ENCODE measurements at regions not wholly inside any gene's neighbourhood (a gene's known extent, or its start where the extent isn't known, plus 50 kb on each side); places are given as distances from the start of the nearest gene placed in this dataset.

- no peak for TF ChIP-seq CTCF (IDR thresholded peaks at IDR 0.05; ENCODE audit: low read depth, low read length)
- Histone ChIP-seq H3K9me3 (ENCODE audit: control insufficient read depth, insufficient read depth, low read length) (peaks cover 7% of the 10 kb centered on the region; the same call in 1 of the 2 replicates), H3K4me3 (ENCODE audit: low read depth, low read length) (no peak overlapping the region), H3K27me3 (ENCODE audit: control insufficient read depth, insufficient read depth, low read length) (no peaks in the 10 kb centered on the region), H3K27ac (ENCODE audit: low read depth, low read length) (no peak overlapping the region)
- POLR2A ChIA-PET = no interaction called here
- DNase-seq (ENCODE audit: low read depth, low spot score) = no peak
- CTCF ChIA-PET = no interaction called here
Measured at GRCh38 chr20:21971436-21971835, 266.0 kb downstream of the PAX1 start.

- no peak overlapping the region for H3K4me3 ChIP-seq (ENCODE audit: low read depth, low read length)
- no peak for TF ChIP-seq CTCF (IDR thresholded peaks at IDR 0.05; ENCODE audit: low read depth, low read length)
- no peak overlapping the region for H3K27ac ChIP-seq (ENCODE audit: low read depth, low read length)
- ChIA-PET CTCF (no interaction called here), POLR2A (no interaction called here)
- H3K9me3 ChIP-seq (ENCODE audit: control insufficient read depth, insufficient read depth, low read length) = peaks cover 4% of the 10 kb centered on the region; the same call in 1 of the 2 replicates
- DNase-seq (ENCODE audit: low read depth, low spot score) = no peak
- H3K27me3 ChIP-seq (ENCODE audit: control insufficient read depth, insufficient read depth, low read length) = no peaks in the 10 kb centered on the region
Measured at GRCh38 chr20:21968486-21968885, 263.0 kb downstream of the PAX1 start.

DNA sequence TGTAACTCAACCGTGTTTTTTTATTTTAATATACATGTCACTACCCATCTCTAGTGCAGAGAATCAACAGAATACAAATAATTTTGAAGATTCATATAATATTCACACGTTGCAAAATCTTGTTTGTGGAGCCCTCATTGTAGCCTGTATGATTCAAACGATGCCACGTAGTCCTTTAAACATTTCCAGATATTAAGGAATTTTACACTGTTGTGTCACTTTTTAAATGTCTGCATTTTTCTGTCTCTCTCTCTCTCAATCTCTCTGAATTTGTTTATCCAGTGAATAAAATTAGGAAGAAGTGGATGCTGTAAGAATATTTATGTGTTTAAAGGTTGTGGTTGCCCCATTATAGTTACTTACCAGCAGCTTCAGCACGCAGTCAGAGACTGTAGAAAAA, 262.0 kb downstream of the PAX1 start:
- ChIA-PET CTCF (no interaction called here), POLR2A (no interaction called here)
- Histone ChIP-seq H3K27me3 (ENCODE audit: control insufficient read depth, insufficient read depth, low read length) (no peaks in the 10 kb centered on the region), H3K27ac (ENCODE audit: low read depth, low read length) (no peak overlapping the region), H3K4me3 (ENCODE audit: low read depth, low read length) (no peak overlapping the region), H3K9me3 (ENCODE audit: control insufficient read depth, insufficient read depth, low read length) (no peaks in the 10 kb centered on the region)
- TF ChIP-seq CTCF (IDR thresholded peaks at IDR 0.05; ENCODE audit: low read depth, low read length) = no peak
- DNase-seq (ENCODE audit: low read depth, low spot score) = no peak

DNA sequence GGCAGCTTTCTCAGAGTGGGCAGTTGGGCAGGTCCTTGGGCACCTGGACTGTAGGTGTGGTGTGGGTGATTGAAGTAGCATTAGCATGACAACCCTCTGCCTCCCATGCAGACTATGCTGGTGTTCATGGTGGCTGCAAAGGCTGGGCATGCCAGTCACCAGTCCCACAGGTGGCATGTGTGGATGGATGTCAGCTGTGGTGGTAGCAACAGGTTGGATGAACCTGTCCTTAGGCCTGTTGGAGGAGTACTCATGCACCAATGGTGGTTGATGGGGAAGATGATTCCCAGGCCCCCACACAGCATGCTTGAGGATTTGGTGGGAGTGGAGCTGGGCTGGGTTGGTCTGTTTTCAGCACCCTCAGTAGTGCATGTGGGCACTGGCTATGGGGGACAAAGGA, 251.1 kb downstream of the PAX1 start:
- POLR2A ChIA-PET = no interaction called here
- CTCF ChIA-PET = no interaction called here
- no peak for TF ChIP-seq CTCF (IDR thresholded peaks at IDR 0.05; ENCODE audit: low read depth, low read length)

GRCh38 chr20:21947406-21947805, 241.9 kb downstream of the PAX1 start:
- TF ChIP-seq CTCF (IDR thresholded peaks at IDR 0.05; ENCODE audit: low read depth, low read length) = no peak
- no peaks in the 10 kb centered on the region for H3K27me3 ChIP-seq (ENCODE audit: control insufficient read depth, insufficient read depth, low read length)
- DNase-seq (ENCODE audit: low read depth, low spot score) = no peak
- ChIA-PET POLR2A (no interaction called here), CTCF (no interaction called here)
- H3K9me3 ChIP-seq (ENCODE audit: control insufficient read depth, insufficient read depth, low read length) = peaks cover 20% of the 10 kb centered on the region
- no peak overlapping the region for H3K27ac ChIP-seq (ENCODE audit: low read depth, low read length)
- no peak overlapping the region for H3K4me3 ChIP-seq (ENCODE audit: low read depth, low read length)

More for the DNA sequence above, 251.1 kb downstream of the PAX1 start:
- Histone ChIP-seq H3K27me3 (ENCODE audit: control insufficient read depth, insufficient read depth, low read length) (no peaks in the 10 kb centered on the region), H3K27ac (ENCODE audit: low read depth, low read length) (no peak overlapping the region), H3K9me3 (ENCODE audit: control insufficient read depth, insufficient read depth, low read length) (peaks cover 22% of the 10 kb centered on the region; the same call in 1 of the 2 replicates), H3K4me3 (ENCODE audit: low read depth, low read length) (no peak overlapping the region)
- no peak for DNase-seq (ENCODE audit: low read depth, low spot score)
